Adipocyte (in vitro differentiated cells): ENCODE measurements at regions not wholly inside any gene's neighbourhood (a gene's known extent, or its start where the extent isn't known, plus 50 kb on each side); places are given as distances from the start of the nearest gene placed in this dataset.

Experiments used
- DNase-seq: peaks from one replicate; pipeline ENCODE4 v3.0.0-alpha.2; 2015; ENCODE audit warnings: low read depth
- H3K27me3 ChIP-seq: replicated peaks from 2 replicates; pipeline ENCODE4 v1.7.0; 2013; ENCODE audit warnings: mild to moderate bottlenecking, low read length, moderate library complexity; ENCODE audit not compliant: control insufficient read depth, insufficient read depth
- H3K36me3 ChIP-seq: 2 replicates; pipeline ENCODE4 v1.7.0; 2013; ENCODE audit warnings: low read length, mild to moderate bottlenecking, moderate library complexity; ENCODE audit not compliant: control insufficient read depth, insufficient read depth, severe bottlenecking
- H3K4me1 ChIP-seq: 2 replicates; pipeline ENCODE4 v1.7.0; 2013; ENCODE audit warnings: mild to moderate bottlenecking, low read length, moderate library complexity; ENCODE audit not compliant: control insufficient read depth, insufficient read depth
- H3K4me3 ChIP-seq: 2 replicates; pipeline ENCODE4 v1.7.0; 2013; ENCODE audit warnings: mild to moderate bottlenecking, low read length, moderate library complexity
- H3K9ac ChIP-seq: 2 replicates; pipeline ENCODE4 v1.7.0; 2013; ENCODE audit warnings: mild to moderate bottlenecking, low read length, moderate library complexity
- H3K9me3 ChIP-seq: 2 replicates; pipeline ENCODE4 v1.7.0; 2013; ENCODE audit warnings: mild to moderate bottlenecking, low read length, moderate library complexity; ENCODE audit not compliant: control insufficient read depth

GRCh38 chr11:128187377-128187776 is 400.0 kb downstream of the ETS1 start:
- Histone ChIP-seq H3K4me3 (no peak overlapping the region), H3K9ac (no peak overlapping the region), H3K4me1 (peaks cover 8% of the 10 kb centered on the region), H3K36me3 (no peaks in the 10 kb centered on the region), H3K27me3 (no peaks in the 10 kb centered on the region), H3K9me3 (no peaks in the 10 kb centered on the region)
- DNase-seq, result no peak

GRCh38 chr11:128184981-128185380 is 402.4 kb downstream of the ETS1 start:
- Histone ChIP-seq H3K9me3 (no peaks in the 10 kb centered on the region), H3K27me3 (no peaks in the 10 kb centered on the region), H3K4me1 (peaks cover 16% of the 10 kb centered on the region), H3K36me3 (no peaks in the 10 kb centered on the region), H3K4me3 (no peak overlapping the region), H3K9ac (no peak overlapping the region)
- DNase-seq, result no peak

- Histone ChIP-seq H3K36me3 (no peaks in the 10 kb centered on the region), H3K9ac (no peak overlapping the region), H3K4me3 (no peak overlapping the region), H3K9me3 (no peaks in the 10 kb centered on the region), H3K4me1 (peaks cover 16% of the 10 kb centered on the region), H3K27me3 (no peaks in the 10 kb centered on the region)
- no peak for DNase-seq
Measured at GRCh38 chr11:128182844-128183243, 404.5 kb downstream of the ETS1 start.

- H3K27me3 ChIP-seq, result no peaks in the 10 kb centered on the region
- no peaks in the 10 kb centered on the region for H3K9me3 ChIP-seq
- no peak for DNase-seq
- no peaks in the 10 kb centered on the region for H3K36me3 ChIP-seq
- no peak overlapping the region for H3K4me3 ChIP-seq
- H3K9ac ChIP-seq, result no peak overlapping the region
- H3K4me1 ChIP-seq, result peaks cover 16% of the 10 kb centered on the region
Measured at GRCh38 chr11:128181984-128182383, 405.4 kb downstream of the ETS1 start.

GRCh38 chr11:128181088-128181480 is 406.3 kb downstream of the ETS1 start:
- H3K4me1 ChIP-seq, result peaks cover 16% of the 10 kb centered on the region
- H3K9ac ChIP-seq, result no peak overlapping the region
- no peak overlapping the region for H3K4me3 ChIP-seq
- H3K36me3 ChIP-seq, result no peaks in the 10 kb centered on the region
- DNase-seq, result no peak
- no peaks in the 10 kb centered on the region for H3K9me3 ChIP-seq
- no peaks in the 10 kb centered on the region for H3K27me3 ChIP-seq

GRCh38 chr11:128180441-128181087 is 406.8 kb downstream of the ETS1 start:
- H3K4me3 ChIP-seq, result no peak overlapping the region
- no peaks in the 10 kb centered on the region for H3K27me3 ChIP-seq
- H3K9me3 ChIP-seq, result no peaks in the 10 kb centered on the region
- DNase-seq, result peak; percentile 74
- no peaks in the 10 kb centered on the region for H3K36me3 ChIP-seq
- no peak overlapping the region for H3K9ac ChIP-seq
- peaks cover 16% of the 10 kb centered on the region for H3K4me1 ChIP-seq

- H3K27me3 ChIP-seq, result no peaks in the 10 kb centered on the region
- H3K36me3 ChIP-seq, result no peaks in the 10 kb centered on the region
- DNase-seq, result peak; percentile 51
Measured at GRCh38 chr11:128179512-128179911, 407.8 kb downstream of the ETS1 start.

GRCh38 chr11:128179039-128179438 is 408.3 kb downstream of the ETS1 start:
- no peaks in the 10 kb centered on the region for H3K9me3 ChIP-seq
- DNase-seq, result peak; percentile 62

More at GRCh38 chr11:128179512-128179911, 407.8 kb downstream of the ETS1 start:
- peaks cover 16% of the 10 kb centered on the region for H3K4me1 ChIP-seq
- no peaks in the 10 kb centered on the region for H3K9me3 ChIP-seq
- H3K4me3 ChIP-seq, result no peak overlapping the region
- no peak overlapping the region for H3K9ac ChIP-seq

GRCh38 chr11:128174465-128175291 is 412.7 kb downstream of the ETS1 start:
- H3K9ac ChIP-seq, result no peak overlapping the region
- peak; percentile 57 for DNase-seq
- H3K27me3 ChIP-seq, result no peaks in the 10 kb centered on the region
- H3K36me3 ChIP-seq, result no peaks in the 10 kb centered on the region
- H3K4me3 ChIP-seq, result no peak overlapping the region
- H3K4me1 ChIP-seq, result peaks cover 12% of the 10 kb centered on the region
- no peaks in the 10 kb centered on the region for H3K9me3 ChIP-seq

More at GRCh38 chr11:128179039-128179438, 408.3 kb downstream of the ETS1 start:
- Histone ChIP-seq H3K36me3 (no peaks in the 10 kb centered on the region), H3K27me3 (no peaks in the 10 kb centered on the region), H3K4me3 (no peak overlapping the region), H3K4me1 (peaks cover 16% of the 10 kb centered on the region), H3K9ac (no peak overlapping the region)

GRCh38 chr11:128172046-128172878 is 415.1 kb downstream of the ETS1 start:
- H3K4me3 ChIP-seq, result no peak overlapping the region
- peaks cover 4% of the 10 kb centered on the region for H3K4me1 ChIP-seq
- no peaks in the 10 kb centered on the region for H3K36me3 ChIP-seq
- peak overlapping the region; percentile 67 for H3K9ac ChIP-seq
- peaks cover 3% of the 10 kb centered on the region for H3K27me3 ChIP-seq
- peak; percentile 95 for DNase-seq
- H3K9me3 ChIP-seq, result no peaks in the 10 kb centered on the region

- Histone ChIP-seq H3K9ac (no peak overlapping the region), H3K36me3 (no peaks in the 10 kb centered on the region), H3K9me3 (no peaks in the 10 kb centered on the region), H3K4me1 (peaks cover 4% of the 10 kb centered on the region), H3K27me3 (peaks cover 3% of the 10 kb centered on the region), H3K4me3 (no peak overlapping the region)
- peak; percentile 27 for DNase-seq
Measured at GRCh38 chr11:128171506-128171905, 415.9 kb downstream of the ETS1 start.
